ENCODE measurements at regions not wholly inside any gene's neighbourhood (a gene's known extent, or its start where the extent isn't known, plus 50 kb on each side); places are given as distances from the start of the nearest gene placed in this dataset.

GRCh38 chrX:7789200-7789599, 53.8 kb upstream of the VCX start:
- DNase-seq (no peak), ATAC-seq (no peak)
- no peak overlapping the region for H3K4me3 Mint-ChIP-seq
- H3K4me1 Mint-ChIP-seq: no peaks in the 10 kb centered on the region
- H3K9me3 Mint-ChIP-seq: no peaks in the 10 kb centered on the region
- no peaks in the 10 kb centered on the region for H3K36me3 Mint-ChIP-seq (ENCODE audit: low read depth)
- H3K27me3 Mint-ChIP-seq: no peaks in the 10 kb centered on the region
- no peak overlapping the region for H3K27ac Mint-ChIP-seq

- no peak overlapping the region for H3K27ac Mint-ChIP-seq
- H3K36me3 Mint-ChIP-seq (ENCODE audit: low read depth): no peaks in the 10 kb centered on the region
- ATAC-seq (no peak), DNase-seq (no peak)
- no peak overlapping the region for H3K4me3 Mint-ChIP-seq
- H3K4me1 Mint-ChIP-seq: no peaks in the 10 kb centered on the region
- no peaks in the 10 kb centered on the region for H3K27me3 Mint-ChIP-seq
- no peaks in the 10 kb centered on the region for H3K9me3 Mint-ChIP-seq
Observed at GRCh38 chrX:7788334-7788733, 54.6 kb upstream of the VCX start.

- Mint-ChIP-seq H3K9me3 (no peaks in the 10 kb centered on the region), H3K27me3 (no peaks in the 10 kb centered on the region), H3K4me3 (no peak overlapping the region), H3K27ac (no peak overlapping the region), H3K36me3 (ENCODE audit: low read depth) (no peaks in the 10 kb centered on the region), H3K4me1 (no peaks in the 10 kb centered on the region)
- ATAC-seq (no peak), DNase-seq (no peak)
Observed at GRCh38 chrX:7787714-7788113, 55.3 kb upstream of the VCX start.

- Mint-ChIP-seq H3K4me3 (no peak overlapping the region), H3K27ac (no peak overlapping the region), H3K36me3 (ENCODE audit: low read depth) (no peaks in the 10 kb centered on the region), H3K9me3 (no peaks in the 10 kb centered on the region), H3K4me1 (no peaks in the 10 kb centered on the region), H3K27me3 (no peaks in the 10 kb centered on the region)
- no peak for ATAC-seq
- no peak for DNase-seq
Observed at GRCh38 chrX:7784580-7784979, 58.4 kb upstream of the VCX start.

DNA sequence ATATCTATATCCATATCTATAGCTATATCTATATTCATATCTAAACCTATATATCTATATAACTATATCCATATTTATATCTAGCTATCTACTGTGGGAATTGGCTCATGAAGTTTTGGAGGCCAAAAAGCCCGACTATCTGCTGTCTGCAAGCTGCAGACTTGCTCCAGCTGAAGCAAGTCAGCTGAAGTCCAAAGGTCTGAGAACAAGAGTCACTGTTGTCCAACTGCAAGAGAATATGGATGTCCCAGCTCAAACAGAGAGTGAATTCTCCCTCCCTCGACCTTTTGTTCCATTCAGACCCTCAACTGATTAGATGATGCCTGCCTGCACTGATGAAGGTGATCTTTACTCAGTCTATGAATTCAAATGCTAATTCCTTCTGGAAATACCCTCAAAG, 63.3 kb upstream of the VCX start:
- Mint-ChIP-seq H3K27me3 (no peaks in the 10 kb centered on the region), H3K27ac (no peak overlapping the region), H3K4me1 (no peaks in the 10 kb centered on the region), H3K9me3 (no peaks in the 10 kb centered on the region), H3K4me3 (no peak overlapping the region), H3K36me3 (ENCODE audit: low read depth) (no peaks in the 10 kb centered on the region)
- DNase-seq (no peak), ATAC-seq (no peak)

DNA sequence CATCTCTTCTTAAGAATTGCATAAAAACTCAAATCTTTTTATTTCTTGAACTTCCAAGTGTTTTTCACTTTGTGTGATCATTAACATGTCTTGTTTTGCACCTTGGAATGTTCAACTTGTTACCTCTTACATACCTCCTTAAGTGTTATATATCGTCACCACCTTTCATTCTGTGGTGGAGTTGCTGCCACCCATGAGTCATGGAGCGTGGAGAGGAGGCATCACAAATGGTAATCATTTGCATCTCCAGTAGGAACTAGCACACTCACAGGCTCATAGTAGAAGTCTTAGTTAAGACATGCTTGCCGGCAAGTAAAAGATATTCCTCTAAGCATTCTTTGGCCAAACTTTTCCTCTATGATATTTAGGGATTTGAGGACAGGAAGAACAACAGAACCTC, 67.0 kb upstream of the VCX start:
- DNase-seq: no peak
- Mint-ChIP-seq H3K4me3 (no peak overlapping the region), H3K9me3 (no peaks in the 10 kb centered on the region), H3K4me1 (no peaks in the 10 kb centered on the region), H3K27me3 (no peaks in the 10 kb centered on the region), H3K36me3 (ENCODE audit: low read depth) (no peaks in the 10 kb centered on the region), H3K27ac (no peak overlapping the region)
- ATAC-seq: no peak

- H3K9me3 Mint-ChIP-seq: no peaks in the 10 kb centered on the region
- no peak for ATAC-seq
Observed at GRCh38 chrX:7771788-7772438, 71.1 kb upstream of the VCX start.

DNA sequence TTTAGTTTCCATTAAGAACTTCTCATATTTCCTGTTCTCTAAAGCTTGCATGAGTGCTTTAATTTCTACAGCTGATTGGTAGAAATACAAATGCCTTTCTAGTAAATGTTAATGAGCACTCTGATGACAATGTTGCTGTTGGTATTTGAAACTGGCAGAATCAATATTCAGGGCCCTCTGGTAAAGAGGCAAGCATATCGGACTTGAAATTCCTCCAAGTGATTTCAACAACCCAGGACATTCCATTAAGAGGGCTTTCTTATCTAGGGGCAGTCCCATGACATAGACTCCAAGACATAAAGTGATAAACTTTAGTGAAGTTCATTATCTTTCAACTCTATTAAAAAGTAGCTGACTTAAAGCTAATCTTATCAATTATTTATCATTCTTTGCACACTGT, 83.1 kb upstream of the VCX start:
- Mint-ChIP-seq H3K4me1 (no peaks in the 10 kb centered on the region), H3K27ac (no peak overlapping the region), H3K4me3 (no peak overlapping the region), H3K36me3 (ENCODE audit: low read depth) (no peaks in the 10 kb centered on the region), H3K27me3 (no peaks in the 10 kb centered on the region), H3K9me3 (no peaks in the 10 kb centered on the region)
- ATAC-seq: no peak
- DNase-seq: no peak

More at GRCh38 chrX:7771788-7772438, 71.1 kb upstream of the VCX start:
- no peaks in the 10 kb centered on the region for H3K4me1 Mint-ChIP-seq
- no peak overlapping the region for H3K27ac Mint-ChIP-seq
- H3K4me3 Mint-ChIP-seq: no peak overlapping the region
- DNase-seq: no peak
- H3K36me3 Mint-ChIP-seq (ENCODE audit: low read depth): no peaks in the 10 kb centered on the region
- H3K27me3 Mint-ChIP-seq: no peaks in the 10 kb centered on the region

DNA sequence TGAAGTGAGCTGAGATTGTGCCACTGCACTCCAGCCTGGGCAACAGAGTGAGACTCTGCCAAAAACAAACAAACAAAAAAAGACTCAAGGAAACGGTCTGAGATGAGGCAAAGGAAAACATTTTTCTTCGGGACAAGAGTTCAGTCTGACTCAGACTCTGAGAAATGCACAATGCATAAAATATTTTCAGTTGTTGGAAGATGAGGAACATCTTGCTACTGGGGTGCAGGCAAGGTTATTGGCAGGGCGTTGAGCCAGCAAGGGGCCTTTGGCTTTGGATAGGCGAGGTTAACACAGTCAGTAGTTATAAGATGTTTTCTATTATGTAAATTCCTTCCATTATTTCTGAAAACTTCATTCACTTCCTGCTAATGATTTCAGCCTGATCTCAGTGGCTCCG, 96.1 kb upstream of the VCX start:
- ATAC-seq: no peak
- Mint-ChIP-seq H3K27me3 (no peaks in the 10 kb centered on the region), H3K4me1 (no peaks in the 10 kb centered on the region), H3K36me3 (ENCODE audit: low read depth) (no peaks in the 10 kb centered on the region), H3K4me3 (no peak overlapping the region), H3K9me3 (no peaks in the 10 kb centered on the region), H3K27ac (no peak overlapping the region)
- DNase-seq: no peak

GRCh38 chrX:7730071-7730470, 112.9 kb upstream of the VCX start:
- ATAC-seq (no peak), DNase-seq (no peak)
- Mint-ChIP-seq H3K4me3 (no peak overlapping the region), H3K27me3 (no peaks in the 10 kb centered on the region), H3K4me1 (no peaks in the 10 kb centered on the region), H3K27ac (no peak overlapping the region), H3K36me3 (ENCODE audit: low read depth) (no peaks in the 10 kb centered on the region), H3K9me3 (no peaks in the 10 kb centered on the region)

DNA sequence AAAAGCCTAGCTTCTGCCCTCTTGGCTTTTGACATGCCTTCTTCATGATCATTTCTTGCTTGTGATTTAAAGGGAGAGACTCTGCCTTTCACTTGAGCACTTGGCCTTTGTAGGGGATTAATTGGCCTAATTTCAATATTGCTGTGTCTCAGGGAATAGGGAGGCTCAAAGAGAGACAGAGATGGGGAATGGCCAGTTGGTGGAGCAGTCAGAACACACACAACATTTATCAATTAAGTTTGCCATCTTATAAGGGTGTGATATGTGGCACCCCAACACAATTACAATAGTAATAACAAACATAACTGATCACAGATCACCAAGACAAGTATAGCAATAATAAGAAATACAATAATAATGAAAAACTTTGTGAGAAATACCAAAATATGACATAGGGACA, 122.5 kb upstream of the VCX start:
- Mint-ChIP-seq H3K27me3 (no peaks in the 10 kb centered on the region), H3K4me1 (no peaks in the 10 kb centered on the region), H3K9me3 (no peaks in the 10 kb centered on the region), H3K36me3 (ENCODE audit: low read depth) (no peaks in the 10 kb centered on the region), H3K4me3 (no peak overlapping the region), H3K27ac (no peak overlapping the region)
- no peak for DNase-seq
- ATAC-seq: no peak

DNA sequence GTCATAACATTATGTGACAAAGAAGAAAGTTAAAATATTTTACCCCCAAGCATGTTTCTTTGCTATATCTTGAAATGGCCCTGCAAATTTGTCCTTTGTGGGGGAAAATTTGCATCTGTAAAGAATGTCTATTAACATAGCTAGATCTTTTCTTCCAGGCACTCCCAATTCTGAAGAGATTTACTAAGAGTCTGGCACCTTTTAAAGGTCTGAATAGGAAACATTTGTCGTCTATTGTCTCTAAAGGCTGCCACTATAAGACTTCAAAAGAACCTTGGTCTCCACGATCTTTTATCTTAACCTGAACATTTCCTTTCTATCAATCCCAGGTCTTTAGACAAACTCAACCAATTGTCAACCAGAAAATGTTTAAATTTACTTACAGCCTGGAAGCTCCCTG, 128.6 kb upstream of the VCX start:
- ATAC-seq: no peak
- DNase-seq: no peak
- no peak overlapping the region for H3K4me3 Mint-ChIP-seq
- H3K27ac Mint-ChIP-seq: no peak overlapping the region
- H3K9me3 Mint-ChIP-seq: no peaks in the 10 kb centered on the region
- H3K27me3 Mint-ChIP-seq: no peaks in the 10 kb centered on the region
- no peaks in the 10 kb centered on the region for H3K4me1 Mint-ChIP-seq
- H3K36me3 Mint-ChIP-seq (ENCODE audit: low read depth): no peaks in the 10 kb centered on the region

- no peaks in the 10 kb centered on the region for H3K36me3 Mint-ChIP-seq (ENCODE audit: low read depth)
- no peak overlapping the region for H3K4me3 Mint-ChIP-seq
- H3K9me3 Mint-ChIP-seq: no peaks in the 10 kb centered on the region
- H3K4me1 Mint-ChIP-seq: no peaks in the 10 kb centered on the region
- no peaks in the 10 kb centered on the region for H3K27me3 Mint-ChIP-seq
- H3K27ac Mint-ChIP-seq: no peak overlapping the region
- no peak for DNase-seq
- ATAC-seq: no peak
Observed at GRCh38 chrX:7711167-7711566, 131.8 kb upstream of the VCX start.

DNA sequence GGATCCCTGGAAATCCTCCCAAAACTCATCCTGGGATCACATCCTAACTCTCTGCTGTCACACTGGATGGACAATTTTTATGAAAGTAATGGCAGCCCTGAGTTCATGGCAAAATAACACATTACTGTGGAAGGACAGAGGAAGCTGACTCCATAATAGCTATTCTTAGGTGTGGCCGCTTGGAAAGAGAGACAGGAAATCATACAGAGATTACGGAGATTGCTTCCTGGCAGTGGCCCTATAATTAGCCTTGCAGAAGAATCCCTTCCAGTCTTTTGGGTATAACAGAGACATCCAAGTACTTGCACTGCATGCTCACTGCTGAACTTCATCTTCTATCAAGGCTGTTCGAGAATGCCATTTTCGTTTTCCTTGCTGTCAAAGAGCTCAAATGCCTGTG, 133.1 kb upstream of the VCX start:
- Mint-ChIP-seq H3K9me3 (no peaks in the 10 kb centered on the region), H3K27me3 (no peaks in the 10 kb centered on the region), H3K27ac (no peak overlapping the region), H3K4me1 (no peaks in the 10 kb centered on the region), H3K36me3 (ENCODE audit: low read depth) (no peaks in the 10 kb centered on the region), H3K4me3 (no peak overlapping the region)
- DNase-seq (no peak), ATAC-seq (no peak)

DNA sequence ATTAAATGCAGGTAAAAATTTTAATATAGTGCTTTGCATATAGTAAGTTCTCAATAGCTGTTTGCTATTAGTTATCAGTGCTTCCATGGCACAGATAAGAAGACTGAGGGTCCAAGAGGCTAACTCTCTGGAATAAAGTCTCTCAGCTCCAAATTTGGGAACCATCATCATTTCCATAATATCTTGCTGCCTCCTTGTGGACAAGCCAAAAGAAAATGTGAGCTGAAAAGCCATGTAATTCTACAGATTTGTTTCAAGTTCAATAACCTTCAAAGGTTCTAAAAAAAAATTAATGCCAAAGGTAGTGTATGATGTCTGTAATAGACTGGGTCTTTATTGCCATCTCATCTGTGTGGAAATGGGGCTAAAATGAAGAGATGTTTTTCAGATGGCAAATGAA, 136.9 kb upstream of the VCX start:
- Mint-ChIP-seq H3K4me1 (no peaks in the 10 kb centered on the region), H3K4me3 (no peak overlapping the region), H3K27ac (no peak overlapping the region), H3K9me3 (no peaks in the 10 kb centered on the region), H3K36me3 (ENCODE audit: low read depth) (no peaks in the 10 kb centered on the region), H3K27me3 (no peaks in the 10 kb centered on the region)
- no peak for ATAC-seq
- no peak for DNase-seq

DNA sequence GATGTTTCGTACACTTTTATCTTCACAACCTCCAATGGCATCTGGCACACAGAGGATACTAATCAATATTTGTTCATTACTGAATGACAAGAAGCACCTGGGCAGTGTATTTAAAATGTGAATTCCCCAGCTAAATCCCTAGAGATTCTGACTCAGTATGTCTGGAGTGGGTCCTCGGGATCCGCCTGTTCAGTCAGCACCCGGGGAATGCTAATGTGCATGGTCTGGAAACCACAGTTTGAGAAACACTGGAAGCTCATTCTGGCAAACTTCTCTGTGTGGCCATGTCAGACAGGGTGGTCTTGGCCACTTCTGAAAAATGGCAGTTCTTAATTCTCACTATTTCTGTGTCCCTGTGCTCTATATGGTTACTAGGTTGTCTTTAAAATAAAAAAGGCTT, 138.8 kb upstream of the VCX start:
- no peak for ATAC-seq
- no peaks in the 10 kb centered on the region for H3K9me3 Mint-ChIP-seq

More for the DNA sequence above, 138.8 kb upstream of the VCX start:
- Mint-ChIP-seq H3K4me1 (no peaks in the 10 kb centered on the region), H3K27ac (no peak overlapping the region), H3K27me3 (no peaks in the 10 kb centered on the region), H3K4me3 (no peak overlapping the region), H3K36me3 (ENCODE audit: low read depth) (no peaks in the 10 kb centered on the region)
- DNase-seq: no peak

Data from activated naive CD8-positive, alpha-beta T cell treated with anti-CD3 and anti-CD28 coated beads, Interleukin-2, amount 50 U/mL, for 24 hours (primary cell).